Fibroblast of lung (primary cell): ENCODE measurements at regions not wholly inside any gene's neighbourhood (a gene's known extent, or its start where the extent isn't known, plus 50 kb on each side); places are given as distances from the start of the nearest gene placed in this dataset.

Experiments
- CTCF ChIP-seq, 2 donors: IDR thresholded peaks in 1 of 2; conservative IDR thresholded peaks in 1 of 2; 1 replicate in 1 of 2; 2 replicates in 1 of 2; pipeline ENCODE4 v1.5.1; 2011 to 2012; ENCODE audit warnings: low read length in 2 of 2, control low read depth in 1 of 2, inconsistent platforms in 1 of 2, low read depth in 1 of 2, mild to moderate bottlenecking in 1 of 2
- EZH2 ChIP-seq: IDR thresholded peaks from 2 replicates; pipeline ENCODE4 v1.5.1; 2012; ENCODE audit warnings: low read length, control low read depth, mild to moderate bottlenecking; ENCODE audit errors: missing control alignments

GRCh38 chr6:105775095-105775494 lies 311.0 kb upstream of the PRDM1 start:
- TF ChIP-seq CTCF (conservative IDR thresholded peaks at IDR 0.05 in 1 of 2, IDR thresholded peaks at IDR 0.05 in 1 of 2; ENCODE audit: low read depth in 1 of 2, low read length in 2 of 2) (no peak), EZH2 (no peak)
